B cell (primary cell): ENCODE measurements at regions not wholly inside any gene's neighbourhood (a gene's known extent, or its start where the extent isn't known, plus 50 kb on each side); places are given as distances from the start of the nearest gene placed in this dataset.

Experiments
- ATAC-seq: fragments of 200-7000 bp; cut with Tn5 transposase; one replicate; pipeline ENCODE4 v1.10.0; 2021; ENCODE audit warnings: low read depth, mild to moderate bottlenecking, moderate number of reproducible peaks, moderate library complexity
- CTCF ChIA-PET: fragments of 350-600 bp; sonication (Branson Sonifier 250); formaldehyde crosslinking; loops from one replicate; lab custom pipeline; 2021; ENCODE audit warnings: antibody characterized with exemption, inconsistent platforms; lab: Charles Lee
- POLR2A ChIA-PET: fragments of 350-600 bp; sonication (Branson Sonifier 250); formaldehyde crosslinking; loops from one replicate; lab custom pipeline; 2021; ENCODE audit warnings: antibody characterized with exemption; lab: Charles Lee
- DNase-seq: peaks from one replicate; pipeline ENCODE4 v3.0.0; 2013
- H2AFZ ChIP-seq: 2 replicates; pipeline ENCODE4 v1.6.1; 2012; ENCODE audit warnings: mild to moderate bottlenecking, low read depth, low read length; ENCODE audit not compliant: insufficient read depth, poor library complexity, severe bottlenecking
- H3K27ac ChIP-seq, 2 donors: 1 replicate in 1 of 2; 2 replicates in 1 of 2; pipeline ENCODE4 v1.5.1; 2012 to 2013; ENCODE audit warnings: low read length in 2 of 2, mild to moderate bottlenecking in 2 of 2, moderate library complexity in 1 of 2
- H3K27me3 ChIP-seq, 4 experiments: fragments of 200-600 bp in 1 of 4; sonication (generic) in 1 of 4; replicated peaks in 1 of 4; 1 replicate in 2 of 4; 2 replicates in 2 of 4; pipeline versions ENCODE4 v1.6.1 to v1.7.0; 2013 to 2016; ENCODE audit warnings: low read length in 3 of 4, mild to moderate bottlenecking in 2 of 4, mixed read lengths in 1 of 4, moderate library complexity in 1 of 4; ENCODE audit not compliant: insufficient read depth in 4 of 4, control insufficient read depth in 3 of 4; ENCODE audit errors: control extremely low read depth in 1 of 4
- H3K36me3 ChIP-seq, 2 experiments: replicated peaks in 1 of 2; 1 replicate in 1 of 2; 2 replicates in 1 of 2; pipeline versions ENCODE4 v1.6.1 to v1.7.1; 2013; ENCODE audit warnings: low read length in 1 of 2; ENCODE audit not compliant: insufficient read depth in 2 of 2, control insufficient read depth in 1 of 2; ENCODE audit errors: control extremely low read depth in 1 of 2, extremely low read depth in 1 of 2
- H3K4me1 ChIP-seq, 2 donors: fragments of 200-600 bp in 1 of 2; sonication (generic) in 1 of 2; 1 replicate in 1 of 2; 2 replicates in 1 of 2; pipeline versions ENCODE4 v1.5.1 to v1.6.1; 2013 to 2017; ENCODE audit warnings: low read length in 2 of 2; ENCODE audit not compliant: control insufficient read depth in 2 of 2, insufficient read depth in 2 of 2
- H3K4me2 ChIP-seq: replicated peaks from 2 replicates; pipeline ENCODE3; 2012; ENCODE audit warnings: mild to moderate bottlenecking, low read depth, low read length; ENCODE audit not compliant: poor library complexity, severe bottlenecking
- H3K4me3 ChIP-seq, 5 experiments: fragments of 200-600 bp in 1 of 5; sonication (generic) in 1 of 5; 1 replicate in 3 of 5; 2 replicates in 2 of 5; pipeline versions ENCODE4 v1.5.1 to v1.7.0; 2011 to 2016; ENCODE audit warnings: low read length in 4 of 5, mild to moderate bottlenecking in 4 of 5, low read depth in 2 of 5, control low read depth in 1 of 5, moderate library complexity in 1 of 5; ENCODE audit not compliant: insufficient read depth in 1 of 5; ENCODE audit errors: control extremely low read depth in 1 of 5, extremely low read depth in 1 of 5
- H3K79me2 ChIP-seq: fragments of 200-600 bp; sonication (generic); one replicate; pipeline ENCODE4 v1.6.0; 2016; ENCODE audit warnings: low read length; ENCODE audit not compliant: control insufficient read depth, insufficient read depth
- H3K9ac ChIP-seq: fragments of 200-600 bp; sonication (generic); 2 replicates; pipeline ENCODE4 v1.6.1; 2017; ENCODE audit warnings: mild to moderate bottlenecking, low read length, moderate library complexity
- H3K9me3 ChIP-seq, 3 donors: one replicate each; pipeline versions ENCODE4 v1.6.1 to v1.7.1; 2013; ENCODE audit warnings: low read length in 2 of 3; ENCODE audit not compliant: control insufficient read depth in 2 of 3, insufficient read depth in 1 of 3; ENCODE audit errors: control extremely low read depth in 1 of 3
- H4K20me1 ChIP-seq: 2 replicates; pipeline ENCODE4 v1.6.0; 2012; ENCODE audit warnings: mild to moderate bottlenecking, low read length; ENCODE audit not compliant: insufficient read depth, control insufficient read depth, poor library complexity, severe bottlenecking
- H3K27ac Mint-ChIP-seq: one replicate; pipeline ENCODE4 v1.8.0; 2021; ENCODE audit warnings: mixed read lengths
- H3K27me3 Mint-ChIP-seq: one replicate; pipeline ENCODE4 v1.8.0; 2021; ENCODE audit warnings: mixed read lengths
- H3K4me1 Mint-ChIP-seq: one replicate; pipeline ENCODE4 v1.8.0; 2021; ENCODE audit warnings: mixed read lengths
- H3K4me3 Mint-ChIP-seq: one replicate; pipeline ENCODE4 v1.8.0; 2021; ENCODE audit warnings: mixed read lengths
- H3K9me3 Mint-ChIP-seq: one replicate; pipeline ENCODE4 v1.8.0; 2022; ENCODE audit warnings: mixed read lengths; ENCODE audit not compliant: insufficient read depth
- CTCF ChIP-seq: fragments of 200-600 bp; IDR thresholded peaks from one replicate; pipeline ENCODE4 v1.8.0; 2022; ENCODE audit warnings: antibody characterized with exemption, mild to moderate bottlenecking
- EZH2 ChIP-seq: IDR thresholded peaks from 2 replicates; pipeline ENCODE4 v1.6.1; 2012; ENCODE audit warnings: borderline replicate concordance, low read depth, mild to moderate bottlenecking, moderate library complexity, low read length; ENCODE audit not compliant: insufficient read depth, poor library complexity, severe bottlenecking
- WGBS: methylation state at CpG from one replicate; pipeline ENCODE4 v1.1.5; 2013; ENCODE audit warnings: missing lambda C conversion rate; ENCODE audit not compliant: insufficient coverage; 5-methylcytosine and 5-hydroxymethylcytosine counted together
- intact Hi-C: fragments of 100-400 bp; cut with micrococcal nuclease; formaldehyde crosslinking; loops from one replicate; pipeline ENCODE4 v1.10.0; 2022

GRCh38 chr11:21625982-21626381 lies 566.9 kb upstream of the ANO5 start:
- peaks cover 0 to 7% of the 10 kb centered on the region in 2 donors for H3K4me1 ChIP-seq
- H3K9me3 Mint-ChIP-seq, result no peaks in the 10 kb centered on the region
- no peaks in the 10 kb centered on the region for H3K4me1 Mint-ChIP-seq
- H3K36me3 ChIP-seq, result no peaks in the 10 kb centered on the region
- no peak overlapping the region for H3K27ac Mint-ChIP-seq
- POLR2A ChIA-PET, result no interaction called here
- TF ChIP-seq EZH2 (no peak), CTCF (no peak)
- CTCF ChIA-PET, result no interaction called here
- no peaks in the 10 kb centered on the region for H4K20me1 ChIP-seq
- no peak overlapping the region for H3K4me3 Mint-ChIP-seq
- H3K4me3 ChIP-seq, result no peak overlapping the region
- DNase-seq (no peak), ATAC-seq (no peak)
- no peak overlapping the region for H3K27ac ChIP-seq
- H3K4me2 ChIP-seq, result no peak overlapping the region
- peaks cover 0 to 4% (median 0%) of the 10 kb centered on the region in 3 donors for H3K9me3 ChIP-seq
- 0% methylated on average over 4 of the region's 5 CpGs for WGBS
- H3K9ac ChIP-seq, result no peak overlapping the region
- H3K27me3 ChIP-seq, result no peaks in the 10 kb centered on the region
- H3K27me3 Mint-ChIP-seq, result no peaks in the 10 kb centered on the region
- H2AFZ ChIP-seq, result peak overlapping the region; percentile 23
- intact Hi-C loops, result no loop called here
- no peaks in the 10 kb centered on the region for H3K79me2 ChIP-seq

GRCh38 chr11:21628641-21629040 lies 564.2 kb upstream of the ANO5 start:
- Histone ChIP-seq H3K4me3 (no peak overlapping the region), H3K36me3 (no peaks in the 10 kb centered on the region), H3K9ac (no peak overlapping the region), H2AFZ (no peak overlapping the region), H3K4me1 (peaks cover 0 to 7% of the 10 kb centered on the region in 2 donors), H3K27ac (no peak overlapping the region), H3K79me2 (no peaks in the 10 kb centered on the region), H3K27me3 (no peaks in the 10 kb centered on the region), H3K9me3 (peaks cover 0 to 4% (median 0%) of the 10 kb centered on the region in 3 donors), H4K20me1 (no peaks in the 10 kb centered on the region), H3K4me2 (no peak overlapping the region)
- Mint-ChIP-seq H3K27me3 (no peaks in the 10 kb centered on the region), H3K4me1 (no peaks in the 10 kb centered on the region), H3K27ac (no peak overlapping the region), H3K9me3 (no peaks in the 10 kb centered on the region), H3K4me3 (no peak overlapping the region)
- DNase-seq, result no peak
- intact Hi-C loops, result no loop called here
- no peak for ATAC-seq
- TF ChIP-seq CTCF (no peak), EZH2 (no peak)
- ChIA-PET CTCF (no interaction called here), POLR2A (no interaction called here)
- WGBS, result 91% methylated on average over 2 of the region's 3 CpGs
